ENCODE measurements at regions not wholly inside any gene's neighbourhood (a gene's known extent, or its start where the extent isn't known, plus 50 kb on each side); places are given as distances from the start of the nearest gene placed in this dataset.

DNA sequence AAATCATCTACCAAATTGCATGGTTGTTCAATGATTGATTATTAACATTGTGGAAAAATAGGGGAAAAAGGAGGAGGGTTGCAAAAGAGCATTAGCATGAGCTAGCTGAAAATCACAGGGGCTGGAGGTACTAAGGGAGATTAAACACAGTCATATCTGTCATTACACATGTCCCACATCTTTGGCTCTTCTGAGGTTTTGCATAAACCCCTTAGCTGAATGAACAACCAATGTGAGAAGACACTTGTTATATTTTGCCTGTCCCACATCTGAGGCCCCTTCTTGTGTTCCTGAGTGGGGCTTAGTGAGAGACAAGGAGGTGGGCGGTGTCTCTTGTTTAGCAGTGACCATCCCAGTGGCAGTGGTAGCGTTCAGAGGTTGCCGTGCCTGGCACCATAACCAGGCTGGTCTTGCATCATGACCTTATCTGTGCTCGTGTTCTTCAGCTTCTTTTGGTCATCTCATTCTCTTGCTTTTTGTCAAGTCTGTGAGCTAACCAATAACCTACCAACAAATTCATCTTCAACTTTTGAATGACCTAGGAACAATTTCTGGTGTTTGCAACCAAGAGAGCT lies 95.6 kb downstream of the MID1IP1 start:
- TF ChIP-seq, protein P1, sequence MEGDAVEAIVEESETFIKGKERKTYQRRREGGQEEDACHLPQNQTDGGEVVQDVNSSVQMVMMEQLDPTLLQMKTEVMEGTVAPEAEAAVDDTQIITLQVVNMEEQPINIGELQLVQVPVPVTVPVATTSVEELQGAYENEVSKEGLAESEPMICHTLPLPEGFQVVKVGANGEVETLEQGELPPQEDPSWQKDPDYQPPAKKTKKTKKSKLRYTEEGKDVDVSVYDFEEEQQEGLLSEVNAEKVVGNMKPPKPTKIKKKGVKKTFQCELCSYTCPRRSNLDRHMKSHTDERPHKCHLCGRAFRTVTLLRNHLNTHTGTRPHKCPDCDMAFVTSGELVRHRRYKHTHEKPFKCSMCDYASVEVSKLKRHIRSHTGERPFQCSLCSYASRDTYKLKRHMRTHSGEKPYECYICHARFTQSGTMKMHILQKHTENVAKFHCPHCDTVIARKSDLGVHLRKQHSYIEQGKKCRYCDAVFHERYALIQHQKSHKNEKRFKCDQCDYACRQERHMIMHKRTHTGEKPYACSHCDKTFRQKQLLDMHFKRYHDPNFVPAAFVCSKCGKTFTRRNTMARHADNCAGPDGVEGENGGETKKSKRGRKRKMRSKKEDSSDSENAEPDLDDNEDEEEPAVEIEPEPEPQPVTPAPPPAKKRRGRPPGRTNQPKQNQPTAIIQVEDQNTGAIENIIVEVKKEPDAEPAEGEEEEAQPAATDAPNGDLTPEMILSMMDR (IDR thresholded peaks at IDR 0.05; ENCODE audit: low read depth, low read length): no peak
- DNase-seq (ENCODE audit: low read depth in 1 of 2, low spot score in 1 of 2): no peak
- H3K36me3 ChIP-seq: no peaks in the 10 kb centered on the region
- no peak overlapping the region for H3K4me3 ChIP-seq
- H3K27ac ChIP-seq: no peak overlapping the region
- H3K4me1 ChIP-seq (ENCODE audit: low read depth): peaks cover 19% of the 10 kb centered on the region
- H3K9me3 ChIP-seq (ENCODE audit: low read depth): no peaks in the 10 kb centered on the region
- no peaks in the 10 kb centered on the region for H3K27me3 ChIP-seq

GRCh38 chrX:38898261-38898660 lies 97.0 kb downstream of the MID1IP1 start:
- Histone ChIP-seq H3K4me3 (no peak overlapping the region), H3K27ac (no peak overlapping the region), H3K27me3 (no peaks in the 10 kb centered on the region), H3K36me3 (no peaks in the 10 kb centered on the region), H3K4me1 (ENCODE audit: low read depth) (peaks cover 8% of the 10 kb centered on the region), H3K9me3 (ENCODE audit: low read depth) (no peaks in the 10 kb centered on the region)
- DNase-seq (ENCODE audit: low read depth in 1 of 2, low spot score in 1 of 2): no peak
- TF ChIP-seq, protein P1 (IDR thresholded peaks at IDR 0.05; ENCODE audit: low read depth, low read length): no peak

- H3K36me3 ChIP-seq: no peaks in the 10 kb centered on the region
- no peak for DNase-seq (ENCODE audit: low read depth in 1 of 2, low spot score in 1 of 2)
- no peak overlapping the region for H3K27ac ChIP-seq
- H3K9me3 ChIP-seq (ENCODE audit: low read depth): no peaks in the 10 kb centered on the region
- TF ChIP-seq, protein P1 (IDR thresholded peaks at IDR 0.05; ENCODE audit: low read depth, low read length): no peak
- no peak overlapping the region for H3K4me3 ChIP-seq
- no peaks in the 10 kb centered on the region for H3K4me1 ChIP-seq (ENCODE audit: low read depth)
- no peaks in the 10 kb centered on the region for H3K27me3 ChIP-seq
These were observed 98.4 kb downstream of the MID1IP1 start for GRCh38 chrX:38899650-38900049.

GRCh38 chrX:38900719-38901118 lies 99.5 kb downstream of the MID1IP1 start:
- DNase-seq (ENCODE audit: low read depth in 1 of 2, low spot score in 1 of 2): no peak
- TF ChIP-seq, protein P1 (IDR thresholded peaks at IDR 0.05; ENCODE audit: low read depth, low read length): no peak
- Histone ChIP-seq H3K4me1 (ENCODE audit: low read depth) (no peaks in the 10 kb centered on the region), H3K27ac (no peak overlapping the region), H3K4me3 (no peak overlapping the region), H3K36me3 (no peaks in the 10 kb centered on the region), H3K27me3 (no peaks in the 10 kb centered on the region), H3K9me3 (ENCODE audit: low read depth) (no peaks in the 10 kb centered on the region)

DNA sequence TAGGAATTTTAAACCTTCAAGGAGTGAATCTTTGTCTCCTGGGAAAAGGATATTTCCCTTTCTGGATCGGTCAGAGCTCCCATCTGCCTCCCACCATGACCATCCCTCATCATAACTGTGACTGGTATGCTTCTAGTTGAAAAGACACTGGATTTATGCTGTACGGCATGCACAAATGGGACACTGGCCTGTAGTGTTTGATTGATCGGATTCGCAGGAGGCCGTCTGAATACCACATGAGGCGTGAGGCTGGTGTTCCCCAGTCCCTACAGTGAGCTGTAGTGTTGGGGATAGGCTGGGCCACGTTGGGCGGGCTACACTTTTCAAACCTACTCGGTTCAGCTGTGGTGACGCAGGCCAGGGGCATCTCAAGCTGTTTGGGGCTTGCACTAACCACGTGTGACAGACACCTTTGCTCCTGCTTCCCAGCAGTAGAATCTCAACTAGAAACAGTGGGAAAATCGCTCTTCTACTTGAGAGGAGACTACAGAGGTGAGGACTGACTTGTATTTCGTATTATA lies 101.8 kb downstream of the MID1IP1 start:
- DNase-seq (ENCODE audit: low read depth in 1 of 2, low spot score in 1 of 2): no peak
- TF ChIP-seq, protein P1 (IDR thresholded peaks at IDR 0.05; ENCODE audit: low read depth, low read length): no peak
- Histone ChIP-seq H3K4me1 (ENCODE audit: low read depth) (no peaks in the 10 kb centered on the region), H3K9me3 (ENCODE audit: low read depth) (no peaks in the 10 kb centered on the region), H3K36me3 (no peaks in the 10 kb centered on the region), H3K27ac (no peak overlapping the region), H3K4me3 (no peak overlapping the region), H3K27me3 (no peaks in the 10 kb centered on the region)
